HepG2 (cell line): ENCODE measurements at regions not wholly inside any gene's neighbourhood (a gene's known extent, or its start where the extent isn't known, plus 50 kb on each side); places are given as distances from the start of the nearest gene placed in this dataset.

Experiments
- EP300 ChIP-seq, 3 experiments: sonication (generic) in 1 of 3; formaldehyde crosslinking in 1 of 3; IDR thresholded peaks; 2 replicates each; pipeline versions ENCODE4 v1.5.1 to v1.6.1; 2011 to 2020; ENCODE audit warnings: low read depth in 2 of 3, low read length in 2 of 3, borderline replicate concordance in 1 of 3, improper control_type of control experiment in 1 of 3, mild to moderate bottlenecking in 1 of 3, missing genetic modification reagents in 1 of 3, moderate library complexity in 1 of 3
- PRDM10 ChIP-seq: sonication (generic); formaldehyde crosslinking; IDR thresholded peaks from 2 replicates; pipeline ENCODE4 v1.4.0; 2020; ENCODE audit warnings: low read depth, missing genetic modification reagents
- ZNF10 ChIP-seq: sonication (generic); formaldehyde crosslinking; IDR thresholded peaks from 2 replicates; pipeline ENCODE4 v1.4.0; 2020; ENCODE audit warnings: mild to moderate bottlenecking, low read depth, missing genetic modification reagents, borderline replicate concordance

GRCh38 chr7:398888-399287 is 108.9 kb downstream of the FOXL3 start:
- TF ChIP-seq ZNF10 (CRISPR knock-in tag) (no peak), EP300 (IDR thresholded peaks at IDR 0.05; ENCODE audit: low read depth in 2 of 2, low read length in 2 of 2) (no peak), EP300 (CRISPR knock-in tag; IDR thresholded peaks at IDR 0.05; ENCODE audit: borderline replicate concordance) (no peak), PRDM10 (CRISPR knock-in tag) (no peak)
